Fibroblast of lung (primary cell): ENCODE measurements at regions not wholly inside any gene's neighbourhood (a gene's known extent, or its start where the extent isn't known, plus 50 kb on each side); places are given as distances from the start of the nearest gene placed in this dataset.

Experiments used
- EZH2 ChIP-seq: IDR thresholded peaks from 2 replicates; pipeline ENCODE4 v1.5.1; 2012; ENCODE audit warnings: low read length, control low read depth, mild to moderate bottlenecking; ENCODE audit errors: missing control alignments
- TF ChIP-seq, protein P1 (sequence below), 2 donors: IDR thresholded peaks in 1 of 2; conservative IDR thresholded peaks in 1 of 2; 1 replicate in 1 of 2; 2 replicates in 1 of 2; pipeline ENCODE4 v1.5.1; 2011 to 2012; ENCODE audit warnings: low read length in 2 of 2, control low read depth in 1 of 2, inconsistent platforms in 1 of 2, low read depth in 1 of 2, mild to moderate bottlenecking in 1 of 2

DNA sequence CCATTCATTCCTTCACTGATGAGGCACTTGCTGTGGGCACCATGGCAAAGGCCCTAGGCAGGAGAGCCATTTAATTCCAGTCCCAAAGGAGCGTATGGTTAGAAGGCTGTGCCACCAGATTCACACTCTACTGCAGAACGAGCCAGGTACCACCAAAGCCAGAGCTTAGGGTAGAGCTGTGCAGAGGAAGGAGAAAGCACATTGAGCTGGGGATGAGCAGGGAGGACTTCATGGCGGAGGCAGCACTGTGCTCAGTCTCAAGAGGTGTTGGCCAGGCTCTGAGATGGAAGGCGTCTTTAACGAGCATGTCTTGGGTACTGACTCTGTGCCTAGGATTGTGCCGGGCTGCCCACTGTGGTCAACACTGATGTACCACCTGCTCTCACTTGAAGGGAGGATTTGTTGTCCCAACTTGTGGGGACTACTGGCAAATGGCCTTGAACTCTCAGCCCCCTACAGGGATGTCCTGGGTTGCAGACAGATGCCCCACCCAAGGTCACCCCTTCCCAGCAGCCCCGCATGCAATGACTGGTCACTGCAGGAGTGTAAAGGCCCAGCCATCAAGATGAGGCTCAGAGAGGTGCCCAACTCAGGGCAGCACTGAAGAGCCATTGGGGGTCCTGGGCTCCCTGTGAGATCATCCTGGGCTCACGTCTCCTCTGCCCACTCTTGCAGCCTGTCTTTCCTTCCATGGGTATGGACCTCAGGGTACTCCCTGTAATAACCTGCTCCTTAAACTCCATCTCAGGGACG lies 251.4 kb downstream of the GLI2 start:
- TF ChIP-seq, protein P1, sequence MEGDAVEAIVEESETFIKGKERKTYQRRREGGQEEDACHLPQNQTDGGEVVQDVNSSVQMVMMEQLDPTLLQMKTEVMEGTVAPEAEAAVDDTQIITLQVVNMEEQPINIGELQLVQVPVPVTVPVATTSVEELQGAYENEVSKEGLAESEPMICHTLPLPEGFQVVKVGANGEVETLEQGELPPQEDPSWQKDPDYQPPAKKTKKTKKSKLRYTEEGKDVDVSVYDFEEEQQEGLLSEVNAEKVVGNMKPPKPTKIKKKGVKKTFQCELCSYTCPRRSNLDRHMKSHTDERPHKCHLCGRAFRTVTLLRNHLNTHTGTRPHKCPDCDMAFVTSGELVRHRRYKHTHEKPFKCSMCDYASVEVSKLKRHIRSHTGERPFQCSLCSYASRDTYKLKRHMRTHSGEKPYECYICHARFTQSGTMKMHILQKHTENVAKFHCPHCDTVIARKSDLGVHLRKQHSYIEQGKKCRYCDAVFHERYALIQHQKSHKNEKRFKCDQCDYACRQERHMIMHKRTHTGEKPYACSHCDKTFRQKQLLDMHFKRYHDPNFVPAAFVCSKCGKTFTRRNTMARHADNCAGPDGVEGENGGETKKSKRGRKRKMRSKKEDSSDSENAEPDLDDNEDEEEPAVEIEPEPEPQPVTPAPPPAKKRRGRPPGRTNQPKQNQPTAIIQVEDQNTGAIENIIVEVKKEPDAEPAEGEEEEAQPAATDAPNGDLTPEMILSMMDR (conservative IDR thresholded peaks at IDR 0.05 in 1 of 2, IDR thresholded peaks at IDR 0.05 in 1 of 2; ENCODE audit: low read depth in 1 of 2, low read length in 2 of 2): no peak
- TF ChIP-seq EZH2: no peak
